Superior temporal gyrus (tissue), 1 donor: ENCODE measurements at regions not wholly inside any gene's neighbourhood (a gene's known extent, or its start where the extent isn't known, plus 50 kb on each side); places are given as distances from the start of the nearest gene placed in this dataset.

Experiments
- DNase-seq: peaks from one replicate; pipeline ENCODE4 v3.0.0-alpha.2; 2016; ENCODE audit errors: extremely low spot score

DNA sequence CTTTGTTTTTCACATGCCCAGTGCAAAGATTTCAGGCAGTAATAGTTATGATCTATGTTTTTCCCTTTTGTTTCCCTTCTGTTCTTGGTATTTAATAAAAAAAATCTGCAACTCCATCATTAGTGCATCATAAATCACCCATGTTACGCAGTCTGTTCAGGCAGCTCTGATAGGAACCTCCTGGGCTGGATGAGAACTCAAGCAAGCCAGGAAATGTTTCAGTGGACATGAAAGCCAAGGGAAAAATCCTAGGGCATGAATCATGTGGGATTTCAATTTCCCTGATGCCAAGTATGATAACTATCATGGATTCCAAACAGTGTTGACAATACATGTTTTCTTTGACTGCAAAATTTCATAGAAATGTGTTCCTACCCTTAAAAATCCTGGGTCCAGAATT is 119.7 kb upstream of the TARS1 start:
- no peak for DNase-seq

DNA sequence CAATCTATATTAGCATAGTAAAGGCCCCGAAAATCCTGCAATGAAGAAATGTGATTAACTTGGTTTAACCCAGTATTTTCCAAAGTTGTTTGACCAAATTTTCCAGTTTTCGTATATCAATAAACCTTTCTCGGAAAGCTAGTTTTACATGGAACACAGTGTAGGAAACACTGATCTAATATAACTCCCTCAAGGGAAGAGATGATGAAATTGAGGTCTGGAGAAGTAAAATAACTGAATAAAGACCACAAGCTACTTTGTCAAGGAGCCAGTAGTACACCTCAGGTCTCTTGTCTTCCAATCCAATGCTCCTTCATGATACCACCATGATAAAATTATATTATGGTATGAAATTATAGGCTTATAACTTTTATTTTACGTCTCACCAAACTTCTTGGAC is 118.1 kb upstream of the TARS1 start:
- no peak for DNase-seq

- DNase-seq: no peak
Observed at GRCh38 chr5:33324667-33325307, 116.0 kb upstream of the TARS1 start.

GRCh38 chr5:33328818-33329217 is 111.9 kb upstream of the TARS1 start:
- DNase-seq: no peak

GRCh38 chr5:33329891-33330290 is 110.9 kb upstream of the TARS1 start:
- no peak for DNase-seq

GRCh38 chr5:33330426-33330825 is 110.3 kb upstream of the TARS1 start:
- DNase-seq: no peak

- no peak for DNase-seq
Observed at GRCh38 chr5:33330992-33331391, 109.8 kb upstream of the TARS1 start.

GRCh38 chr5:33332804-33333203 is 108.0 kb upstream of the TARS1 start:
- no peak for DNase-seq

GRCh38 chr5:33334829-33335228 is 105.9 kb upstream of the TARS1 start:
- DNase-seq: no peak

GRCh38 chr5:33336891-33337636 is 103.7 kb upstream of the TARS1 start:
- no peak for DNase-seq

- DNase-seq: no peak
Observed at GRCh38 chr5:33337637-33337992, 103.2 kb upstream of the TARS1 start.

- no peak for DNase-seq
Observed at GRCh38 chr5:33338336-33339110, 102.2 kb upstream of the TARS1 start.

DNA sequence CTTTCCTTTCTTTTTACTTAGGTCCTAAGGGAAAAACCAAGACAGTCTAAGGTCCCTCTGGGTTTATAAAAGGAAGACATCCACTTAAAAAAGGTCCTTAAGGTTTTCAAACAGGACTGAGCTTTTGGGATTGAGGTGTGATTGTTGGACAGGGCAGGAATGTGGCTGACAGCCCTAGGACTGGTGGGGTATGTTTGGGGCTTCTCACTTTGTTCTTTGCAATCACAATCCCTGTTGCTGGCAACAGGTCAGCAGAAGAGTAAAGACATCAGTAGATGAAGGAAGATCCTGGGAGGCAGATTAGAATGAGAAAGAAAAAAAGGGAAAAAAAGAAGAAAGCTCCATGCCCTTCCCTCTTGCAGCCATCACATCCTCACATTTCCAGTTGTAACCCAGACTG is 101.4 kb upstream of the TARS1 start:
- no peak for DNase-seq

- no peak for DNase-seq
Observed at GRCh38 chr5:33340195-33340594, 100.6 kb upstream of the TARS1 start.

DNA sequence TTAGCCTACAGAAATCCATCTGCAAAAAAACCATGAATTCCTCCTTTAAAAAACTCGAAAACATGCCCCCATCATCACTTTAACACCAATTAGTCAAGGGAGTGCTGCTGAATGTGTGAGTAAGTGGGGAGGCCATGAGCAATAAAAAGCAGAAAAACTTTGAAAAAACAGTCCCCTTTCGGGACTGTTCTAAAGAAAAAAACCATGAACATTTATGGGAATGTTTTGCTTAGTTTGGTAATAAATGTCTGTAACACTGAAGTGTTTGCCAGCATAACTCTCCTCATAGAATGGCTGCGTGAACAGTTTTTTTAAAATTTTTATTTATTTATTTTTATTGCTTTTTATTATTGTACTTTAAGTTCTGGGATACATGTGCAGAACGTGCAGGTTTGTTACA is 99.4 kb upstream of the TARS1 start:
- DNase-seq: no peak

DNA sequence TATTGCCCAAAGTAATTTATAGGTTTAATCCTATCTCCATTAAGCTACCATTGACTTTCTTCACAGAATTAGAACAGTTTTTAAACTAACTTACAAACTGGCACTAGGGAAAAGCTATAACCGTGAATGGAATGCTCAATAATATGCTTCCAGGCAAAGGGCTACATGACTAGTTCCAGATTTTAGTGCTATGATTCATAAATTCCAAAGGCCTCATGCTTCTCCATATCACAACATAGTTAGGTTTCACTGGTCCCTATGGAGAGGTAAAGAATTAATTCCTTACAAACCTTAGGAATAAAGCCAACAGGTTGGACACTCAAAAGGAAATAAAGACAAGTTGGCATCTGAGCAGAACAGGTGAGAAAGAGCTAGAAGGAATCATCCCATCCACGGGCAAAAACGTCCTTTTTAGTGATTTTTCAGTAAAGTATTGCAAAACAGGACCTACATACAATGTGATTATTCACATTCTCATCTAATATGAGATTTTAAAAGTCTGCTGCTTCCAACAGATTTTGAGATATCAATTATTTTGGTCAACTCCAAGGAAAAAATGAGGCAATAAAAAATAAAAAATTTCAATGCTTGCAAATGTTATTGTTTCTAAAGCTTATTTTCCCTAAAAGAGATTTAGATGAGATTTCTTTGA is 97.0 kb upstream of the TARS1 start:
- no peak for DNase-seq

DNA sequence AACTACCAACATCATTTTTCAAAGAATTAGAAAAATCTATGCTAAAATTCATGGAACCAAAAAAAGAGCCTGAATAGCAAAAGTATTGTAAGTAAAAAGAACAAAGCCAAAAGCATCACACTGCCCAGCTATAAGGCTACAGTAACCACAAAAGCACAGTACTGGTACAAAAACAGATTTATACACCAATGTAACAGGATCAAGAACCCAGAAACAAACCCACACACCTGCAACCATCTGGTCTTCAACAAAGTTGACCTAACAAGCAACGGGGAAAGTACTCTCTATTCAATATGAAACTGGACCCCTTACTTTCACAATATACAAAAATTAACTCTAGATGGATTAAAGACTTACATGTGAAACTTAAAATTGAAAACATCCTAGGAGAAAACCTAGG is 94.2 kb upstream of the TARS1 start:
- DNase-seq: no peak

DNA sequence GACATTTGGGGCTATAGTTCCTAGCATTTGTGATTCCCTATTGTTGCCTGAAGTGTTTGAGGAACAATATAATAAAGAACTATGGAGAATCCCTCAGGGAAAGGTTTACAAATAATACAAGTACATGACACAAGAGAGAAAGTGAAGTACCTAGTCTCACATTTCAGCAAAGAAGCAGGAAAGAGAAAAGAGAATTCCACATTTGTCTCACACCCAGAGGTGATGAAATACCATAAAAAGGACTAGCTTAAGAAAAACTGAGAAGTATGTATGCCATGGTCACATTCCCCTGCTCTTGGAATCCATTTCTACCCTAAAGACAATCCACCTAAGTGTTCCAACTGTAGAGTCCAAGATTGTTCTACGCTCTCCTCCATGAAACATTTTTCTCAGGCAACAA is 79.0 kb upstream of the TARS1 start:
- no peak for DNase-seq

DNA sequence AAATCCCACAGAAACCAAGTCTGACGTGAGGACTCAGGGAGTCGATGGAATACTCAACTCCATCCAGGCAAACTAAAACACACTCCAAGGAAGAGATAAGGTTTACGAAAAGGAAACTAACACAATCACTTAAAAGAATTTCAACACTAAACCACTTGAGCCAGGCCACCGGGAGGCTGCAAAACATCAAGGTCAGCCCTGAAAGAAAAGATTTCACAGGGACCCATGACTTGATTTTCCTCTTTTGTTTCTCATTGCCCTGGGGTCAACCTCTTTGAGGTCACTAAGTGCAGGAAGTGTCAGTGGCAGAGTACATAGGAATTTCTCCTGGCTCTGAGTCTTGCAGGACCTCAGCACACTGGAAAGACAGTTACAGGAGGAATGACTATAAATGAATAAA is 77.8 kb upstream of the TARS1 start:
- no peak for DNase-seq

- DNase-seq: no peak
Observed at GRCh38 chr5:33363537-33363936, 77.2 kb upstream of the TARS1 start.

- DNase-seq: no peak
Observed at GRCh38 chr5:33364406-33364805, 76.4 kb upstream of the TARS1 start.

- DNase-seq: no peak
Observed at GRCh38 chr5:33367416-33367815, 73.3 kb upstream of the TARS1 start.
